ENCODE measurements at regions not wholly inside any gene's neighbourhood (a gene's known extent, or its start where the extent isn't known, plus 50 kb on each side); places are given as distances from the start of the nearest gene placed in this dataset.
"Not testable (repeated sequence)": the region's sequence is repeated elsewhere in the genome, so short reads cannot be mapped to it uniquely, and the experiment has no call there.

- no peak for DNase-seq (ENCODE audit: low spot score)
Observed at GRCh38 chr5:124021066-124021641, 509.2 kb downstream of the CSNK1G3 start.

- not testable (repeated sequence) for DNase-seq (ENCODE audit: low spot score)
Observed at GRCh38 chr5:124017321-124017720, 505.3 kb downstream of the CSNK1G3 start.

- DNase-seq (ENCODE audit: low spot score) = no peak
Observed at GRCh38 chr5:124007675-124008398, 495.9 kb downstream of the CSNK1G3 start.

- DNase-seq (ENCODE audit: low spot score) = no peak
Observed at GRCh38 chr5:124001036-124001615, 489.1 kb downstream of the CSNK1G3 start.

DNA sequence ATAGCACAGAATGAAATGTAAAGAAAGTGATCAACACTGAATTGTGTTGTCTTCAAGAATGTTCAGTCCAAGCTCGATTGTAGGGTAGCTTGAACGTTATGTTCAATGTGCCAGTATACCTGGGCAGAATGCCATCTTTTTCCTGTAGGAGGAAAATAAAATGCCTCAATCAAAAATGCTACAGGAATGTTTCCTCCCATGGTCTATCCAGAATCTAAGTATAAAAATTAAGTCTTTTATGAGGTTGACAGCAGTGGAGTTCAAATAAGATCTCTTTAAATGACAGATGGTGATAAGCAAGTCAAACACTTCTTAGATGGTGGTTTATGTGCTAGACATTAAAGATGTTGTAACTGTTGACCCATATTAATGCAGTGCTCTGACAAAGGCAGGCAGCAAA, 488.6 kb downstream of the CSNK1G3 start:
- DNase-seq (ENCODE audit: low spot score) = no peak

- no peak for DNase-seq (ENCODE audit: low spot score)
Observed at GRCh38 chr5:123997462-123998215, 485.7 kb downstream of the CSNK1G3 start.

- DNase-seq (ENCODE audit: low spot score) = no peak
Observed at GRCh38 chr5:123997064-123997461, 485.1 kb downstream of the CSNK1G3 start.

- DNase-seq (ENCODE audit: low spot score) = no peak
Observed at GRCh38 chr5:123992641-123993040, 480.7 kb downstream of the CSNK1G3 start.

DNA sequence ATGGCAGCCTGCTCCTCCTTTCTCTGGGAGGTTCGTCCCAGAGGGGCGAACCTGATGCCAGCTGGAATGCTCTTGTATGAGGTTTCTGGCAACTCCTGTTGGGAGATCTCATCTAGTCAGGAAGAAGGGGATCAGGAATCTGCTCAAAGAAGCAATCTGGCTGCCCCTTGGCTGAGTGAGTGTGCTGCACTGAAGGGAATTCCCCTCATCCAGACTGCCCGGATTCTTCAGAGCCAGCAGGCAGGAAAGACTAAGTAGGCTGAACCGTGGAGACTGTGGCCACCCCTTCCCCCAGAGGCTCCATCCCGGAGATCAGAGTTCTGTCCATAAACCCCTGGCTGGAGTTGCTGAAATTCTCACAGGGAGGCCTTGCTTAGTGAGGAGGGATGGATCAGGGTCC, 476.0 kb downstream of the CSNK1G3 start:
- no peak for DNase-seq (ENCODE audit: low spot score)

DNA sequence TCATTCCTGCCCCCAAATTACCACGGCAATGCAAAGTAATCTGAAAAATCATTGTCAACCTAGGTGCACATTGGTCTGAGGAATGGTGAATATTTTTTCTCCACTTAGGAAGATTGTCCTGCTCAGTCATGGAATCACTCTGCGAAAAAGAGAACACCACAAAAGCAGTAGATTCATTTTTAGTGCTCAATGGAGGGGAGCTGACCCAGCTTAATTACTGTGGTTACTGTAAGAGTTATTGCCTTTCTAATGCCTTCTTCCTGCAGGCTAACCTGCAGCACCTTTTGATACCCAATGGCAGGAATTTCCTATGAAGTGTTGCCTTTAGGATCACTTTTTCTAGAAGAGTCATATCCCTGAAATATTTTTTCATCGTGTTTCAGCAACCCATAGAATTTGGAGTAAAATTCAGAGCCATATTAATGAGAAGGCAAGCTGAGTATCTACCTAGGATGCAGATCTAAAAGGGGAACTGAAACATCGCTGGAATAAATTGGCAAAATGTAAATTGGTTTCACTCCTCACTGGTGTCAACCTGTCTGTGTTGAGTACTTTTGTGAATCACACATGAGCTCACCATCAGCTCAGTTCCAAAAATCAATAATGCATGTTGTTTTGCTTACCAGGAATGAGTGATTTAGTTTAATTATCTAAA, 464.5 kb downstream of the CSNK1G3 start:
- no peak for DNase-seq (ENCODE audit: low spot score)

DNA sequence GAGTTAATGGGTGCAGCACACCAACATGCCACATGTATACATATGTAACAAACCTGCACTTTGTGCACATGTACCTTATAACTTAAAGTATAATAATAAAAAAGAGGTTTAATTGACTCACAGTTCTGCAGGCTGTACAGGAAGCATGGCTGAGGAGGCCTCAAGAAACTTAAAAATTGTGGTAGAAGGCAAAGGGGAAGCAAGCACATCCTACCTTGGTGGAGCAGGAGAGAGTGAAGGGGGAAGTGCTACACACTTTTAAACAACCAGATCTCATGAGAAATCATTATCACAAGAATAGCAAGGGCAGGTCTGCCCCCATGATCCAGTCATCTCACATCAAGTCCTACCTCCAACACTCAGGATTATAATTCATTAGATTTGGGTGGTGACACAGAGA, 463.5 kb downstream of the CSNK1G3 start:
- DNase-seq (ENCODE audit: low spot score) = not testable (repeated sequence)

GRCh38 chr5:123966781-123967180, 454.8 kb downstream of the CSNK1G3 start:
- no peak for DNase-seq (ENCODE audit: low spot score)

DNA sequence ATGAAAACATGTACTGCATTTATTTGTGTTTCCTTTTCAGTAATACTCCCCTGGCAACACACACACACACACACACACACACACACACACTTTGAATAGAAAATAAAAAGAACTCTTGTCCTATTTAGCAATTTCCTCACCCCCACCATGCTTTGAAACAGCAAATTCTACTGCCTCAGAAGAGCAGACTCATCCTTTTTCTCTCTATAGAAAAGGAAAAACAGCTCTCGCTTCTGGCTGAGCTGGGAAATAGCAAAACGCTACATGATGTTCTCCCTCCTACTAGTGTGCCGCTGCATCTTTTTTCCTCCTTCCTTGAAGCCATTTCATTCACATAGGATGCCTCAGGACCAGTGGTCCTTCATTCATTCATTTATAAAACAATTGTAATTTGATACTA, 453.6 kb downstream of the CSNK1G3 start:
- DNase-seq (ENCODE audit: low spot score) = no peak

DNA sequence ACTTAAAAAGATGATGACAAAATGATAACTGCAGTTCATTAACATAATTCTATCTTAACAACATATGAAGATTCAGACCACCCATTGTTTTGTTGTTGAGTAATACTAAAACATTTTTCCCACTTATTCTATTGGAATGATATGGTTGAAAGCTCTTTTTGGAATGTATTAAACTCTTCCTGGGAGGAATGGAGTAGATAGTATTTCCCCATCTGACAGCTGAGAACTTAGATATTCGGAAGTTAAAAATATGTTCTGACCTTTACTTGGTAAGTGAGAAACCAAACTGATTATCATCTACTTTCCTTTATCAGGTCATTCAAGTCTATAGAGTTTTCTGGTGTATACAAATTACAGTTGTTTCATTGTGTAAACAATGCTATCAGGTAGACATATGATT, 452.9 kb downstream of the CSNK1G3 start:
- DNase-seq (ENCODE audit: low spot score) = no peak

DNA sequence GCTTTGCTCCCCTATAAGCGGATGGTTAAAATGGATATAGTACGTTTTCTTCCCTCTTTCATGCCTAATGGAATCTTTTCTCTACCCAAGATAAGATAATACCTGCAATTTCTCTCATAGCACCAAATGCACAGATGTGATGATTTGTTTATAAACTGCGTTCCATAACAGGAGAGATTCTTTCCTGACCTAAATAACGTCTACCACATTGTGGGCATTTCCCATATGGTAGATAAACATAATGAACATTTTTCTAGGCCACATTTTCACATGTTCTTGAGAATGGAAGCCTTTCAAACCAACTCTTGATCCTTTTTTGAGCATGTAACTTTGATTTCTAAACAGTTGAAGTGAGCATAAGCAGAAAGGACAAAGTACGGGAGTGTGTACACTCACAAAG, 448.5 kb downstream of the CSNK1G3 start:
- DNase-seq (ENCODE audit: low spot score) = no peak

DNA sequence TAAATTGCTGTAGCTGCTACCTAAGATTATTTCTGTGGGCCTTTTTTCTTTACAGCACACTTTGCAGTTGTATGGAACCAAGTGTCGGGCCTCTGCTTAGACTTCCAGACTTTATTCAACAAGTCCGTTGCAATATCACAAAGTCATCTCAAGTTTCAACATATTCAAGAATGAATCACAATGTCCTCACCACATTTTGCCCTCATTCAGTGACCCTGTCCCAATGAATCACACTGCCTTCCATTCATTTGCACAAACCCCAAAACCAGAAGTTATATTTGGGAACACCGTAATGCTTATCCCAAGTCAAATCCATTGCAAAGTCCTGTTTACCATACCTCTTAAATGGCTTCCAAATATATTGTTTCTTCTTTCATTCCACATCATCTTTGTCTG, 439.6 kb downstream of the CSNK1G3 start:
- no peak for DNase-seq (ENCODE audit: low spot score)

DNA sequence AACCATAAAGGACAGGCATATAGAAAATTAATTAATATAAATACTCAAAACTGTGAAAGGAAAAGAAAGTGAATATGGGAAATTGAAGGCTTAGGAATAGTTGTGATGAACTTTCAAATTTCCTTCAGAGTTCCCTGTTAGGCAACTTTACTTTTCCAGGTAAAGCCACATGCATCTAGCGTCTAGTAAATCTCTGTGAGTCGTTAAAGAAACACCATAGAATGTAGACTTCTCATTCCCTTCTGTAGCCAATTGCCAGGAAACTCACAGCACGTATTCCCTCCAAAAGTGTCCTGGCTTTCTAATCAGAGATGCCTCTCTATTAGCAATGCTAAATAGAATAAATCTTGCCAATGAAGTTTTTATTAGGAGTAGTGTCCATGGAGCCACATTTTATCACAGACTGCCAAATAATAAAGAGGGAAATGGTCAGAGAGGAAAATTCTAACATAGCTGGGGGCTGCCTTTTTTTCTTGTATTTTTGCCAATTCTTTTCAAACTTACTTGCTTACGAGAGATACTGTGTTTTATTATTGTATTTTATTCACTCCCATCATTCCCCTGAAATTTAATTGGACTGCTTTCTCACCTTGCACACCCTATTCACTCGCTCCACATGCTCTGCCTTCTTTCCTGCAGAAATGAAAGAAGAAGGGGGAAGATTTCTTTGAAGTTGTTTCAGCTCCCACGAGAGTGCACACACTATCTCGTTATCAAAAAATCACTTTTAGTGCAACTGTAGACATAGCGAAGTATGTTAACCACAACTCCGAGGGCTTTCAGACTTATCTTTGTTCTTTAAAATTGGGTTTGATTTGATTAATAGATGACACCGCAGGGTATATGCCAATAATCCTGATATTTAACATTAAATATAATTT, 439.0 kb downstream of the CSNK1G3 start:
- DNase-seq (ENCODE audit: low spot score) = no peak

DNA sequence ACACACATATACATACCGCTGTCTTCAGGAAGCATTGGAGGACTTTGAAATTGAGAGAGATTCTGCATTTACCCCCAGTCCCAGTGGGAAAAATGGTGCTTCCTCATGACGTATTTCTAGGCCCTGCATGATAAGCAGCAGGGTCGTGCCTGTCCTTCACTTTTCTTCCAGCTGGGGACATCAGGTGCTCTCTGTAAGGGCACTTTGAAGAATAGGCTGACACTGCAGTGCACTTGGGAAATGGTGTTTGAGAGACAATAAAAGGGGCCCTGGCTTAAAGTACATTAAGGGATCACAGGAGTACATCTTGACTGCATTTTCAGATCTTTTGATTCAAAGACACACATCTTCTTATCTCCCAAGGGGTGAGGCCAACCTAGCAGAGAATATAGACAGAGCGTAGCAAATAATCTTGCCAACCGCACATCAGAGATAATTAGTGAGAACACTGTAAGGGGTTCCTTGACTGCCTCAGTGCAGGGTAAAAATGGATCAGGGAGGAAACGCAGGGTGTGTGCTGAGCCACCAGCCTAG, 437.9 kb downstream of the CSNK1G3 start:
- no peak for DNase-seq (ENCODE audit: low spot score)

DNA sequence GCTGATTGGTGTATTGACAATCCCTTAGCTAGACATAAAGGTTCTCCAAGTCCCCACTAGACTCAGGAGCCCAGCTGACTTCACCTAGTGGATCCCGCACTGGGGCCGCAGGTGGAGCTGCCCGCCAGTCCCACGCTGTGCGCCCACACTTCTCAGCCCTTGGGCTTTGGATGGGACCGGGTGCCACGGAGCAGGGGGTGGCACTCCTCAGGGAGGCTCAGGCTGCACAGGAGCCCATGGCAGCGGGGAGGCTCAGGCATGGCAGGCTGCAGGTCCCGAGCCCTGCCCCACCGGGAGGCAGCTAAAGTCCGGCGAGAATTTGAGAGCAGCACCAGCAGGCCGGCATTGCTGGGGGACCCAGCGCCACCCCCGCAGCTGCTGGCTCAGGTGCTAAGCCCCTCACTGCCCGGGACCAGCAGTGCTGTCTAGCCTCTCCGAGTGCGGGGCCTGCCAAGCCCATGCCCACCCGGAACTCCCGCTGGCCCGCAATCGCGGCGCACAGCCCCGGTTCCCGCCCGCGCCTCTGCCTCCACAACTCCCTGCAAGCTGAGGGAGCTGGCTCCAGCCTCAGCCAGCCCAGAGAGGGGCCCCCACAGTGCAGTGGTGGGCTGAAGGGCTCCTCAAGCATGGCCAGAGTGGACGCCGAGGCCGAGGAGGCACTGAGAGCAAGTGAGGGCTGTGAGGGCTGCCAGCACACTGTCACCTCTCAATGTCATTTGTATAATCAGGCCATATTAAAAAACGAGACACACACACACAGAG, 437.2 kb downstream of the CSNK1G3 start:
- DNase-seq (ENCODE audit: low spot score) = no peak

DNA sequence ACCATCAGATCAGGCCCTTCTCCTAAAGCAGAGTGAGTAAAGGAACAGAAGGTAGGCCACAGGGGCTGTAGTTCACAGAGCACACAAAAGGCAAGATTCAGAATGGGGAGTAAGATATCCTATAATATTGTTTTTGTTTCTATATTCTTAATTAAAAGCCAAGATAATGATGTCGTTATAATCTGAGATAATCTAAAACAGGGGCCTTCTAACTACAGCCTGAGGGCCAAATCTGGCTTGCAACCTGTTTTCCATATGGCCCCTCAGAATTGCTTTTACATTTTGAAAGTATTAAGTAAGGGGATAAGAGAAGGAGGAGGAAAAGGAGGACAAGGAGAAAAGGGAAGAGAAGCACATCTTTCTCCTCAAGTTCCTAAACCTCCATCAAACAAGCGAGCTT, 435.8 kb downstream of the CSNK1G3 start:
- no peak for DNase-seq (ENCODE audit: low spot score)

Measured in ecto neural progenitor cell (in vitro differentiated cells).